ENCODE measurements at regions not wholly inside any gene's neighbourhood (a gene's known extent, or its start where the extent isn't known, plus 50 kb on each side); places are given as distances from the start of the nearest gene placed in this dataset.
"Not testable (repeated sequence)": the region's sequence is repeated elsewhere in the genome, so short reads cannot be mapped to it uniquely, and the experiment has no call there.

DNA sequence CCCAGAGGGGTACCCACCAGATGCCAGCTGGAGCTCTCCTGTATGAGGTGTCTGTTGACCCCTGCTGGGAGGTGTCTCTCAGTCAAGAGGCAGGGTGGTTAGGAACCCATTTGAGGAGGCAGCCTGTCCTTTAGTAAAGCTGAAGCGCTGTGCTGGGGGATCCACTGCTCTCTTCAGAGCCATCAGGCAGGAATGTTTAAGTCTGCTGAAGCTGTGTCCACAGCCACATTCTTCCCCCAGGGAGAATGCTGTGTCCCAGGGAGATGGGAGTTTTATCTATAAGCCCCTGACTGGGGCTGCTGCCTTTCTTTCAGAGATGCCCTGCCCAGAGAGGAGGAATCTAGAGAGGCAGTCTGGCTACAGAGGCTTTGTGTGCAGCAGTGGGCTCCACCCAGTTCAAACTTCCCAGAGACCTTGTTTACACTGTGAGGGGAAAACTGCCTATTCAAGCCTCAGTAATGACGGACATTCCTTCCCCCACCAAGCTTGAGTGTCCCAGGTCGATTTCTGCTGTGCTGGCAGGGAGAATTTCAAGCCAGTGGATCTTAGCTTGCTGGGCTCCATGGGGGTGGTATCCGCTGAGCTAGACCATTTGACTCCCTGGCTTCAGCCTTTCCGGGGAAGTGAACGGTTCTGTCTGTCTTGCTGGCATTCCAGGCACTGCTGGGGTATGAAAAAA, 133.8 kb downstream of the LEPR start:
- TF ChIP-seq, protein P1, sequence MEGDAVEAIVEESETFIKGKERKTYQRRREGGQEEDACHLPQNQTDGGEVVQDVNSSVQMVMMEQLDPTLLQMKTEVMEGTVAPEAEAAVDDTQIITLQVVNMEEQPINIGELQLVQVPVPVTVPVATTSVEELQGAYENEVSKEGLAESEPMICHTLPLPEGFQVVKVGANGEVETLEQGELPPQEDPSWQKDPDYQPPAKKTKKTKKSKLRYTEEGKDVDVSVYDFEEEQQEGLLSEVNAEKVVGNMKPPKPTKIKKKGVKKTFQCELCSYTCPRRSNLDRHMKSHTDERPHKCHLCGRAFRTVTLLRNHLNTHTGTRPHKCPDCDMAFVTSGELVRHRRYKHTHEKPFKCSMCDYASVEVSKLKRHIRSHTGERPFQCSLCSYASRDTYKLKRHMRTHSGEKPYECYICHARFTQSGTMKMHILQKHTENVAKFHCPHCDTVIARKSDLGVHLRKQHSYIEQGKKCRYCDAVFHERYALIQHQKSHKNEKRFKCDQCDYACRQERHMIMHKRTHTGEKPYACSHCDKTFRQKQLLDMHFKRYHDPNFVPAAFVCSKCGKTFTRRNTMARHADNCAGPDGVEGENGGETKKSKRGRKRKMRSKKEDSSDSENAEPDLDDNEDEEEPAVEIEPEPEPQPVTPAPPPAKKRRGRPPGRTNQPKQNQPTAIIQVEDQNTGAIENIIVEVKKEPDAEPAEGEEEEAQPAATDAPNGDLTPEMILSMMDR (IDR thresholded peaks at IDR 0.05; ENCODE audit: poor library complexity), result not testable (repeated sequence)
- not testable (repeated sequence) for TF ChIP-seq EZH2 (IDR thresholded peaks at IDR 0.05; ENCODE audit: borderline replicate concordance)

All from hepatocyte (in vitro differentiated cells).